GM18507 (cell line): ENCODE measurements at regions not wholly inside any gene's neighbourhood (a gene's known extent, or its start where the extent isn't known, plus 50 kb on each side); places are given as distances from the start of the nearest gene placed in this dataset.

Source experiments
- DNase-seq: peaks from one replicate; pipeline ENCODE4 v3.0.0; 2011; ENCODE audit warnings: low read depth; ENCODE audit not compliant: insufficient read length; ENCODE audit errors: extremely low spot score
- FAIRE-seq: peaks from 2 replicates; lab custom pipeline; 2011; peaks lifted over from hg19 to GRCh38; lab: Jason Lieb, UNC

DNA sequence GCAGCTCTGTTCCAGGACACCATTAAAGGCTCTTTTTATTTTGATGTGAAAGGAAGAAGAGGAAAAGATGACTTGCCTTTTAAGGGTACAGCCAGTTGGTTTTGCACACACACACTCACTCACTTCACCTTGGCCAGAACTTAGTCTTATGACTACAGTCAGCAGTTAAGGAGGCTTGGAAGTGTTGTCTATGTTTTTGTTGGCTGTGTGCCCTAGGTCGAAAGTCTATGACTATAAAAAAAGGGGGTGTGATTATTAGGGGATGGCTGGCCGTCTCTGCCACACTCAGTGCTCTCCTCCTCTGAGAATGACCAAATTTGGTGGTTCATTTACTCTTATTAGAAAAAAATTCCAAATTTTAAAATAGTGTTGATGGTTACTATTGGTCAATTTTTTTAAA, 139.5 kb upstream of the OTX2 start:
- DNase-seq (no peak), FAIRE-seq (no peak)

DNA sequence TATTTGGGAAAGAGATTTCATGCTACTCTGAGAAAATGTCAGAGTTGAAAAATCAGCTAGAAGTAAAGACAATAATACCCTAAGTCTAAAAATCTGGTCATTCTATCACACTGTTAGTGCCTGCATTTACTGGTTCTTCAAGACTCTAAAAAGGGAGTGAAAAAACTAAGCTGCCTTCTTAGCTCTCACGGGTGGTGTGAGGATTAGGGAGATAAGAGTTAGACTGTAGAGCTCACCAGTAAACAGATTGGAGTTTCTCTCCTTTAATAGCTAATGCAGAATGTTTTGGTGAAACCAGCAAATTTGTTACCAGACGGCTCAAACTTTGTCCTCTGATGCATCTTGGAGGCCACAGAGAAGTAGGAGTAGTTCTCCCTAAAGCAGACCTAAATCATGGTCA, 135.0 kb upstream of the OTX2 start:
- DNase-seq (no peak), FAIRE-seq (no peak)

DNA sequence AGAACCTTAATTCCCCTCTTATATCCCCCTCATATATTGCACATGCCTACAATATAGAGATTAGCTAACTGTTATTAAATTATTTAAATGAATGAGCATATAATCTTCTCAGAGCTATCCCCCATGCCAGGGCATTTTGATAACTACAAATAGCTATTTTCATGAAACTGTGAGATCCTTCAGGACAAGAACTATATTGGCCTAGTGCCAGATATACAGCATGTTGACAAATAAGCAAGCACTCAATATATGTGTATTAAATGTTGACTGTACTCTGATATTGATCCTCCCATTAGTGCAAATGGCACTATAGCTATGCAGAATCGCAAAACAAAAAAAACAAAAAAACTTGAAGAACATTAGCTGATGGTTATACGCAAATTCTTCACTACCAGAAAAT, 134.1 kb upstream of the OTX2 start:
- no peak for DNase-seq
- FAIRE-seq = no peak

DNA sequence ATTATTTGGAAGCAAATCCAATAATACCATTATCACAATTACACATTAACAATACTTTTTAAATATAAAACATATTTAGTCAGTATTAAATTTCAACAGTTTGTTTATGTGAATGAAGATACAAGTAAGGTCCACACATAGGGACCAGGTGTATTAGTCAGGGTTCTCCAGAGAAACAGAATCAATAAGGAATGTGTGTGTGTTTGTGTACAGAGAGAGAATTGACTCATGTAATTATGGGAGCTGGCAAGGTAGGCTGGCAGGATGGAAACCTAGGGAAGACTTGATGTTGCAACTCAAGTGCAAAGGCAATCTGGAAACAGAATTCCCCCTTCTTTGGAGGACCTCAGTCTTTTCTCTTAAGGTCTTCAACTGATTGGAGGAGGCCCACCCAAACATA, 123.2 kb upstream of the OTX2 start:
- DNase-seq = no peak
- no peak for FAIRE-seq

DNA sequence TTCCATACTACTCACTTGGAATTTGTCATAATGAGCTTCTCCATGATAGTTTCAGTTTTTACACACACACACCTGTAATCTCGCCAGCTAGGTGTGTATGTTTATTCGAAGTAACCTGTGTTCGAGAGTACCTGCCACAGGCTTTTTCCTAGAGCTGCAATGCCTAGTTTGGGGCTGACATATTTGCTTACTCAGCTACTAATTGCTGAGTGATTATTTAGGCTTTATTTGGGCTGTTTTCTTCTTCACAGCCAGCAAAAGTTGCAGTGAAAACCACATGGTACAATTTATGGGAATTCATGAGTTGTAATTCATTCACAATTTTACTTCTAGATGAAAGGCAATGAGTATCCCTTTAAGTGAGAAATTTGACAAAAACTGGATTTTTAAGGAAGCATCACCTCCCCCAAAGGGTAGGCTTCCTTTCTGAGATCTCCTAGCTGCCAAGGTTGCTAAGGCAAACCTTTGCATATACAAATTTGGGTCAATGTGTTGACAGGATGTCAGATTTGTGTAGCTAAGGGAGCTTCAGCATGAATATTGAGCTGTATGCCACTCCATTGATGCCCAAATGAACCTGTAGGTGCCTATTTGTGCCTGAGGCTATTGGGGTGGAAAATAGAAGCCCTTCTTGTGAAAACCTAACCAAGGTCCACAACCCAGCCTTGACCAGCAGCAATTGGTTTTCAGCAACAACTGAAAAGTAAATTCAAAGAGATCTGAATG, 108.7 kb upstream of the OTX2 start:
- no peak for FAIRE-seq
- DNase-seq = no peak

DNA sequence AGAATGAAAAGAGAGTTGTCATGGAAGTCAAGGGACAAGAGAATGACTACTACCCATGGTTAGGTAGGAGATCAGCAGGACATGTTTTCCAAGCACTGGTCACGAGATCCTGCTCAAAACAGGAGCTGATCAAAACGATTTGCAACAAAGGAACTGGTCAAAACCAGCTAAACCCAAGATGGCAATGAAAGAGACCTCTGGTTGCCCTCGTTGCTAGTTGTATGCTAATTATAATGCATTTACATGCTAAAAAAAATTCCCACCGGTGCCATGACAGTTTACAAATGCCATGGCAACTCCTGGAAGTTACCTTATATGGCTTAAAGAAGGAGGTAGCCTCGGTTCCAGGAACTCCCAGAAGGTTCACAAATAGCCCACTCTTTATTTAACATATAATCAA, 95.0 kb upstream of the OTX2 start:
- DNase-seq = no peak
- FAIRE-seq = no peak

DNA sequence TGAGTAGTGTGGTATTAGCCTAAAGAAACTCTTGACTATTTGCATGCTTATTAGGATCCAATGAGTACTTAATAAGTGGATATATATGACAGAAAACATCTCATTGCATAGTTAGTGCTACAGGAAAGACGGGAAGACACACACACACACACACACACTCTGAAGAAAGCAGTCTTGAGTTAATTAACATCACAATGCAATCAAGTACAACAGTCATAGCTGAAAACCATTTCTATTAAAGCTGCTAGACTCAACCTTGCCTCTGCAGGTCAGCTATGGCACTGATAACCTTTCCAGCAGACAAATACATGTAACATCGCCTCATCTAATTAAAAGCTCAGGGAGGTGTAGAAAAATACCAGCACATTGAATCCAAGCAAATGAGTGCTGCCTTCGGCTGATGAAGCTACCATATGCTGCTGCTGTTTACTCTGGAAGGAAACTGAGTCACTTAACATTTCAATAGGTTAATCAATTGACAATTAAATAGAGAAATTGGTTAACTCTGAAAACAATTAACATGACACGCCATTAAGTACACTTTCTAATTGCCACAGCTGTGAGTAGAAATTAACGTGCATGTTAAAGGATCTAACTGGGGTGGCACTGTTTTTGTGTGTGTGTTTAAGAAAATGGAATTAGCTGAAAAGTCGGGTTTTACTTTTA, 93.2 kb upstream of the OTX2 start:
- FAIRE-seq (no peak), DNase-seq (no peak)

DNA sequence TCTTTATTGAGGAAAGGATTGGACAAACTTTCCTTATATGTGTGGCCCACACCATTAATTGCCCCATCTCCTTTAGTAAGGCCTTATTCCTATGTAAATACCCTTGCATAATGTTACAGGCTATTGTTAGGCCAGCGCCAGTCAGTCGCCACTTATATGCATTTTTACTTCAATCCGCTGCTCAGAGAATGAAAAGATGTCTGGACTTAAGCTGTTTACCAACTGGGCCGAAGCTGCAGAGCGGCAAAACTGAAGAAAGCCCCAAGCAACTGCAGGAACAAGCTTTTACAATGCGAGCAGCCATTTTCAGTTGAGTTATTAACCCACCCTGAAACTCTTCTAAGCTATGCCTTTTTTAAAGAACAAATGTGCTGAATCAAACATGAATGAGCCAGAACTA, 92.1 kb upstream of the OTX2 start:
- no peak for FAIRE-seq
- DNase-seq = no peak

DNA sequence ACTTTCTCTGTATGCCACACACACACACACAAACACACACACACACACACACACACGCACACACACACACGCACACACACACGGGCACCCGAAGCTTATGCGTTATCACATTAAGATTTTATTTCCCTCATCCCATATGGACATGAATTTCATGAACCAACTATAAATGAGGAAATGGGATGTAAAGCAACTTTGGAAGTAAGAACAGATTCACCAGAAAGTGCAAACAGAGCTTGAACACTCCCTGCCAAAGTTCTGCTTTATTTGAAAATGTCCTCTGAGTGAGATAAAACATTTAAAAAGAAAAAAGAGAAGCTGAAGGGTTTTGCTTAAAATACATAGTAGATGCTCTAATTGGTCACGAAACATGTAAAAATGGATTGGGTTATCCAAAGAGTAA, 90.4 kb upstream of the OTX2 start:
- FAIRE-seq (no peak), DNase-seq (no peak)

DNA sequence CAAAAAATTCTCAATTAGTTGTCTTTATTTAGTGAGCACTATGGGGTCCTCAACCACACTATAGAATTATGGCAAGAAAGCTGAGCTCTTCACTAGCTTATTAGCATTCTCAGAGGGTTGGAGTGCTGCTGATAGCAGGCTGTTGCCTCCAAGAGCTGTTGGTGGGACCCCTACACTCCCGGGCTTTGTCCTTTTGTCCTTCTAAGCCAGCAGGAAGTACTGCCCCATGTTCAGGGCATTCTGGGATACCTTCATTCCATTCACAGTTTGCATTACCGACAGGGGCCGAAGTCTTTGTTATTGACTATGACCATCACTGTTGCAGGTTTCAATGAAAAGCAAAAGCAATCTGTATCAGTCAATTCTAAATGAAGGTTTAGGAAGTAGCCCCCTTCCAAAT, 89.5 kb upstream of the OTX2 start:
- DNase-seq = no peak
- no peak for FAIRE-seq

DNA sequence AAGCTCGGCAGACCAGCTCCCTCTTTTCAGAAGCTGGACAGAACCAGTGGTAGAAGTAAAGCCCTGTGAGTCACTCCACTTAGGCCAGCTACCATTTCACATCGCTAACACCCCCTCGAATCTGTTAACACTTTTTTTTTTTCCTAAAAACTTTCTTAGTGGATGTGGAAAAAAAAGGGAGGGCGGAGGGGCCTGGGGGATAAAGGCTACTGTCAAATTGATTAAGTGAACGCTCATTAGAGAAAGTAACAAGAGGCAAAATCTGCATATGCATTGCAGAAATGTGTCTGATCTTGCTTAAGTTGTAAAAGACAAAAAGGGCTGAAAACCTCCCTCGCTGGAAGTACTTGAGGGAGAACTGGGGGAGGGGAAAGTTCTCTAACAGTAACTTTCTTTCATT, 86.6 kb upstream of the OTX2 start:
- FAIRE-seq (no peak), DNase-seq (no peak)

DNA sequence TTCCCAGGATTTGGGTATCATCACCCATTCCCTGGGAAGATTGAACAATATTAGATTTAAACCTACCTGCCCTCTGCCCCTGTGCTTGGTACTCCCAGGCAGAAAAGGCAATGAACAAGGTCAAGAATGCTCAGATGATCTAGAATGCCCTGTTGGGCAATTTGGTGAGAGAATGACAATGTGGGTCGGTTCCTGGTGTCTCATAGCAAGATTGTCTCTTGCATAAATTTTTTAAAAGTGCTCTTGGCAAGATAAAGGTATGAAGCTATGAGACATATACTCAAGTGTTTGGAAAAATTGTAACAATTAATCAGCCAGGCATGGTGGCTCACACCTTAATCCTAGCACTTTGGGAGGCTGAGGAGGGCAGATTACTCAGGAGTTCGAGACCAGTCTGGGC, 86.0 kb upstream of the OTX2 start:
- DNase-seq (no peak), FAIRE-seq (no peak)

DNA sequence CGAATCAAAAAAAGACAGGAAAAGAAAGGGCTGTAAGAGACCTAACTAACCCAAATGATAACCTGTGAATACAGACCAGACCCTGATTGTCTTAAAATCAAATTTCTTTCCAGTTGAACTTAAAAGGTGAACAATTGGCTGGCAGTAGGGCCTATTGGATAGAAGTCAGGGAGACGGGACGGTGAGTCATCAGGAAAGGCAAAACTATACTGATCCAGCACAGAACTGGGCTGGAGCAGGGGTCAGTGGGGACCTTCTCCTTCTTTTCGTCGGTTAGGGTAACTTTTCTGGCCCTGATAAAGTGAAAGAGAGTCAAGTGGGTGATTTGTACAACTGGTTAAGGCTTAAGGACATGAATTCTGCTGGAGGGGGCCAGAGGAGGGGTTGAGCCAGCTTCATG, 84.9 kb upstream of the OTX2 start:
- DNase-seq (no peak), FAIRE-seq (no peak)

DNA sequence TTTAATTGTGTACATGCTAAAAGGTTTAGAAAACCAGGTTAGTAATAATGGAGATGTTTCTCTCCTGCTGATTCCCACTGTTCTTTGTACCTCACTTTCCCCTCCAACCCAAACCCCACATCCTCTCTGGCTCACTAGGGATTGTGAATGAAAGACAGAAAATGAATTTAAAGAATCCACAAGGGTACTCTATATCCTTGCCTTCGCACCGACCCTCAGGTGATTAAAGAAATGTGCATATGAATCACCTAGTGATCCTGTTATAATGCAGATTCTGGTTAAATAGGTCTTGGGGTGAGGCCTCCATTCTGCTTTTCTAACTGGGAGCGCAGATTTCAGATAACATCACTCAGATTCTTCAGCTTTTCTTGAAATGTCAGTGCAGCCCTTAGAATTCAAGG, 84.3 kb upstream of the OTX2 start:
- no peak for DNase-seq
- FAIRE-seq = no peak

DNA sequence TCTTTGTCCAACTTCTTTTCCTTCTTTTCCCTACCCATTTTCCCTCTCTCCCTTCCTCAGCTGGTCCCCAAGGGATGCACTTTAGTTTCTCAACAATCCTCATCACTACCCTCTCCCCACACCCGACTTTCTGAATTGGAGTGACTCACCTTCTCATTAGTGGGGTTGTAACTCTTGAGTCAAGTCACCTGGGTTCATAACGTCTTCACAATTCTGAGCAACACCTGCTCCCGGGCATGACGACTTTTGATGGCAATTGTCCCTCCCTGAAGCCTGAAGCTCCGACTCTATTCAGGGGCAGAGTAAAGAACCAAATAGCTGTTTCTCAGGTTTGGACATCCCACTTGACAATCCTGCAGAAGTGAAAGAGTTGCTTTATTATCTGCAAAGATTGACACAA, 82.7 kb upstream of the OTX2 start:
- no peak for DNase-seq
- no peak for FAIRE-seq

DNA sequence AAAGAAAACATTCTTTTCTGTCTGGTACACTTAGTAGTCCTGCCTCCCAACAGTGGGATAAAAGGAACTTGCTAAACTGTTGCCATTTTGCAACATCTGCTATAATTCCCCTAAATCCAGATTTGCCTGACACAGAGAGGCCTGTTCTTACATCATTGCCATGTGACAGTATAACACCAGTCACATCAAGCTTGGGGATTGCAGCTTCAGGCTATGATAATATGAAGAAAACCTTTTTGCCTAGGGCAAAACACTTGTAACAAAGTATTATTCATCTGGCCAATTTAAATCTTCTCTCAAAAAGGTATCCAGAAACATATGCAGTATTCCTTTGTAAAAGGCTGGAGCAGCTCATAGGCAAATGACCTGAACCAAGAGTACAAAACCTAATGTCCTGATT, 80.9 kb upstream of the OTX2 start:
- DNase-seq (no peak), FAIRE-seq (no peak)

DNA sequence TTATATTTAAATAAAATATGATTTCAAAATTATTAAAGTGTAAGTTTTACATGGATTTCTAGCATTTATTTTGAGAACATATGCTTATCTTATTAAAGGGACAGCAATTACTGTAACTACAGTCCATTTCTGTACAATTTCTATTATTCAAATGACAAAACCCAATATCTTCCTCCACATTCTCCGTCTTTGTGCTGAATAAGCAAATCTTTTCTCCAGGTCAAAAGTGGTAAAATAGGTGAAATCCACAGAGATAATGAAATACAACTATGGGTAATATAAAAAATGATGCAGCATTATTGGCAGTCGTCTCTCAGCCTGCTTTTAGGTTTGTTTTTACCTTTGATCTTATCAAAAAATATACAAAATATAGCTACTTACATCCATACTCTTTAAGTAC, 79.4 kb upstream of the OTX2 start:
- FAIRE-seq (no peak), DNase-seq (no peak)

DNA sequence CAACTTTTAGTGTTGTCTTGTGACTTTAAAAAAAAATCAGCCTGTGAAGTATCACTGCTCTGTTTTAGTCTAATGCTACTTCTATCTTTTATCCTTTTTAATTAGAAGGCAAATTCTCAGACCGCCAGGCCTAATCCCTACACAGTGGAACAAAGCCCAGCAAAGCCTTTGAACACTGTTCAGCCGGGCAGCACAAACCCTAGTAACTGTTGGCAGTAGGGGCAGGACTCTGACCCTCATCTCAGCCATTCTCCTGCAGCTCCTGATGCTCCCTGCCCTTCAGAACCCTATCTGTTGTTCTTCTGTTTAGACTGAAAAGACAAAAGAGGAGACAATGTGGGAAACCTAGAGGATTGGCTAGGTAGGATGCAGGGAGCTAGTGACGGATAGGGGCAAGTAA, 78.0 kb upstream of the OTX2 start:
- DNase-seq (no peak), FAIRE-seq (no peak)

DNA sequence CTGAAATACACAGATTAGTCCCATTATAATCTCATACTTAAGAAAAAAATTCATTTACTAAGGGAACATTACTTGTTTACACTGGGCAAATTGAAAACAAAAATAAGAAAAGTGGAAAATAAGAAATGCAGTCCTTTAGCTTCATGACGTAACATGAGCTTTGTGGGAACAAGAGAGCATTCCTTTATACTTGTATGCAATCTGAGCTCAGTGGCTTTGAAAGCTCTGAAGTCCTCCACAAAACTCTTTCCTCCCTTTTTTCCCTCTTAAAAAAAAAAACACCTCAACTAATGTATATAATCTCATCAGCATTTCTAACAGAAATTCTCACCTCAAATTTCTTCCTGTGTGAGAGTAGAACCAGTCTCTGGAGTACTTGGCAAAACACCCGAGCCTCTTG, 76.9 kb upstream of the OTX2 start:
- no peak for FAIRE-seq
- DNase-seq = no peak

DNA sequence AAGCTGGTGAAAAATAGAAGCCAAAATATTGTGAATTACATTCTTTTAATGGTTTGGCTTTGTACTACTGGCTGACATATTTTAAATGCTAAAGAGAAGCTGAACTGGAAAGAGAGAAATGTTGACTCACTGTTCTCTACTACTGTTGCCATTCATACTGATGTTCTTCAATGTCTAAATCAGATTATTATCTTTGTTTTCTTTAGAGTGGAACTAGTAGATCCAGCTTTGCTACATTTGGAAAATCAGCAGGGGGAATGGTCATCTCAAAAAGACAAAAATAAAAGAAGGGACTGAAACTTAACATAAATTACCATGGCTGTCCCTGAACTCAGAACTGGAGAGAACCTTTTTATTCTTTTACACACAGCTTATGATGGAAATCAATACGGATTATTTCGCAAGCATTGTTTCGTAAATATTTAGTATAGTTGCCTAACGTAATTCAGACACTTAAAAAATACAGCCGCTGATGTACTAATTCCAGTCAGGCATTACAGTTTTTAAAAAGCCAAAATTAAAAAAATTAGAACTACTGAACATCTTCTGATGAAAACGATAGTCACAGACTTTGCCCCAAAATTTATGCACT, 76.3 kb upstream of the OTX2 start:
- FAIRE-seq (no peak), DNase-seq (no peak)

DNA sequence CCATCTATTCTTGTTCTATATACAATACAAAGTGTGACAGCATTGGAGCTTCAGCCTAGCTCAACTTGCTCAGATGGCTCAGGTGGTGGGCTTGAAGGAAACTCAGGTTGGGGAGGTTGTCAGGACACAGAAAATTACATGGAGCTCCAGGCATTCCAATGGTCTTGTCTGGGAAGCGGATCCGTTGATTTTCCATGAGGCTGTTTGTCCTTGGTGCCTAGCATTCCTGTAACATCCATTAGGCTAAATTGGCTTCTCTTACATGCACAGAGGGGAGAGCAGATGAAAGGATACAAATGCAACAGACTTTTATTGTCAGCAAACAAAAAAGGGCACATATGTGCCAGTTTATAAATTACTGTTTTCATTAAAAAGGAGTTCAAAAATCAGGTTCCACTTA, 75.5 kb upstream of the OTX2 start:
- FAIRE-seq = no peak

More for the DNA sequence above, 75.5 kb upstream of the OTX2 start:
- DNase-seq = no peak
